Erythroblast (primary cell): ENCODE measurements at regions not wholly inside any gene's neighbourhood (a gene's known extent, or its start where the extent isn't known, plus 50 kb on each side); places are given as distances from the start of the nearest gene placed in this dataset.

Source experiments
- GATA1 ChIP-seq: IDR thresholded peaks from 2 replicates; pipeline ENCODE4 v1.6.1; 2011; ENCODE audit warnings: low read depth, mild to moderate bottlenecking, control low read depth, low read length, moderate library complexity
- POLR2A ChIP-seq: IDR thresholded peaks from 2 replicates; pipeline ENCODE4 v1.6.1; 2011; ENCODE audit warnings: mild to moderate bottlenecking, low read length

- TF ChIP-seq POLR2A (no peak), GATA1 (no peak)
These were observed 1431.7 kb upstream of the PIK3C3 start for GRCh38 chr18:40523287-40523686.
